ENCODE measurements at regions not wholly inside any gene's neighbourhood (a gene's known extent, or its start where the extent isn't known, plus 50 kb on each side); places are given as distances from the start of the nearest gene placed in this dataset.
"Not testable (repeated sequence)": the region's sequence is repeated elsewhere in the genome, so short reads cannot be mapped to it uniquely, and the experiment has no call there.

GRCh38 chr6:75020376-75020775 lies 185.5 kb downstream of the COL12A1 start:
- DNase-seq (ENCODE audit: extremely low spot score, unreplicated experiment), result no peak
- H3K4me1 Mint-ChIP-seq (ENCODE audit: unreplicated experiment), result no peaks in the 10 kb centered on the region
- no peak overlapping the region for H3K4me3 Mint-ChIP-seq
- peaks cover 9% of the 10 kb centered on the region for H3K9me3 Mint-ChIP-seq
- TF ChIP-seq, protein P1, sequence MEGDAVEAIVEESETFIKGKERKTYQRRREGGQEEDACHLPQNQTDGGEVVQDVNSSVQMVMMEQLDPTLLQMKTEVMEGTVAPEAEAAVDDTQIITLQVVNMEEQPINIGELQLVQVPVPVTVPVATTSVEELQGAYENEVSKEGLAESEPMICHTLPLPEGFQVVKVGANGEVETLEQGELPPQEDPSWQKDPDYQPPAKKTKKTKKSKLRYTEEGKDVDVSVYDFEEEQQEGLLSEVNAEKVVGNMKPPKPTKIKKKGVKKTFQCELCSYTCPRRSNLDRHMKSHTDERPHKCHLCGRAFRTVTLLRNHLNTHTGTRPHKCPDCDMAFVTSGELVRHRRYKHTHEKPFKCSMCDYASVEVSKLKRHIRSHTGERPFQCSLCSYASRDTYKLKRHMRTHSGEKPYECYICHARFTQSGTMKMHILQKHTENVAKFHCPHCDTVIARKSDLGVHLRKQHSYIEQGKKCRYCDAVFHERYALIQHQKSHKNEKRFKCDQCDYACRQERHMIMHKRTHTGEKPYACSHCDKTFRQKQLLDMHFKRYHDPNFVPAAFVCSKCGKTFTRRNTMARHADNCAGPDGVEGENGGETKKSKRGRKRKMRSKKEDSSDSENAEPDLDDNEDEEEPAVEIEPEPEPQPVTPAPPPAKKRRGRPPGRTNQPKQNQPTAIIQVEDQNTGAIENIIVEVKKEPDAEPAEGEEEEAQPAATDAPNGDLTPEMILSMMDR (conservative IDR thresholded peaks at IDR 0.05), result no peak
- H3K27me3 Mint-ChIP-seq, result no peaks in the 10 kb centered on the region
- H3K27ac Mint-ChIP-seq, result no peak overlapping the region
- no peaks in the 10 kb centered on the region for H3K36me3 Mint-ChIP-seq

DNA sequence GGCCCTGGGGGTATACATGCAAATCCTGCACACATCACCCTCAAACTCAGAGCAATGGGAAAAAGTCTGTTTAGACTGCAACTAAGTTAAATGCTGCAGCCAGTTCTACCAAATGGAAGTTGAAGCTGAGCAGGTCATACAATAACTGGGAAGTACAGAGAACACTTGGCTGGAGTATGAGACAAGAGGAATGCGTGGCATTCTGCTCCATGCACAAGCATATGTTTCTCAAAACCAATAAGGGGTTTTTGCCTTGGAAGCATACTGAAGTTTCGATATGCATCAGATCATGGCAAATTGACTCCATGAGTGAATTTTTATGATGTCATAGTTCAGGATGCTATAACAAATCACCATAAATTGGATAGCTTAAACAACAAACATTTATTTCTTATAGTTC lies 193.8 kb downstream of the COL12A1 start:
- Mint-ChIP-seq H3K4me1 (ENCODE audit: unreplicated experiment) (no peaks in the 10 kb centered on the region), H3K27ac (no peak overlapping the region), H3K4me3 (no peak overlapping the region), H3K36me3 (no peaks in the 10 kb centered on the region), H3K27me3 (no peaks in the 10 kb centered on the region), H3K9me3 (no peaks in the 10 kb centered on the region)
- TF ChIP-seq, protein P1 (conservative IDR thresholded peaks at IDR 0.05), result no peak
- DNase-seq (ENCODE audit: extremely low spot score, unreplicated experiment), result no peak

GRCh38 chr6:75003984-75004383 lies 201.9 kb downstream of the COL12A1 start:
- H3K36me3 Mint-ChIP-seq, H3K27me3 Mint-ChIP-seq, H3K9me3 Mint-ChIP-seq: not testable (repeated sequence)

DNA sequence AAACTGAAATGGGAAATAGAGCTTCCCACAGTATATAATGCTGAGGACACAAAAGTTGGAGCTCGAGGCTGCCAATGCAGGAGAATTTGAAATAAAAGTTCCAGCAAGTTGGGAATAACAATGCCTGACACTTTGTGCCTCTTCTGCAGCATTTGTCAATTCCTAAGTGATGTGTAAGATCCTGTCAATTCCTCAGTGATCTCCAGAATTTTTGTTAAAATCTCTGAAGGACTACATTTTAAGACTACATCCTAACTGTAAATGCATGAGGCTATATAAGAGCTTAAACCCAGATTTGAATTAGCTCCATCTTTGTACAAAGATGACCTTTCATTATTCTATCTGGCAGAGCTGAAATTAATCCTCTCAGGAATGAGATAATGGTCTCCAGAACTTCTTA lies 208.2 kb downstream of the COL12A1 start:
- TF ChIP-seq, protein P1 (conservative IDR thresholded peaks at IDR 0.05), result no peak
- Mint-ChIP-seq H3K4me1 (ENCODE audit: unreplicated experiment) (no peaks in the 10 kb centered on the region), H3K27ac (no peak overlapping the region), H3K9me3 (no peaks in the 10 kb centered on the region), H3K36me3 (no peaks in the 10 kb centered on the region), H3K4me3 (no peak overlapping the region), H3K27me3 (no peaks in the 10 kb centered on the region)
- no peak for DNase-seq (ENCODE audit: extremely low spot score, unreplicated experiment)

More at GRCh38 chr6:75003984-75004383, 201.9 kb downstream of the COL12A1 start:
- not testable (repeated sequence) for H3K27ac Mint-ChIP-seq; H3K4me3 Mint-ChIP-seq; H3K4me1 Mint-ChIP-seq (ENCODE audit: unreplicated experiment); DNase-seq (ENCODE audit: extremely low spot score, unreplicated experiment)

GRCh38 chr6:74993136-74993535 lies 212.7 kb downstream of the COL12A1 start:
- Mint-ChIP-seq H3K27me3 (no peaks in the 10 kb centered on the region), H3K27ac (no peak overlapping the region), H3K4me1 (ENCODE audit: unreplicated experiment) (no peaks in the 10 kb centered on the region)

DNA sequence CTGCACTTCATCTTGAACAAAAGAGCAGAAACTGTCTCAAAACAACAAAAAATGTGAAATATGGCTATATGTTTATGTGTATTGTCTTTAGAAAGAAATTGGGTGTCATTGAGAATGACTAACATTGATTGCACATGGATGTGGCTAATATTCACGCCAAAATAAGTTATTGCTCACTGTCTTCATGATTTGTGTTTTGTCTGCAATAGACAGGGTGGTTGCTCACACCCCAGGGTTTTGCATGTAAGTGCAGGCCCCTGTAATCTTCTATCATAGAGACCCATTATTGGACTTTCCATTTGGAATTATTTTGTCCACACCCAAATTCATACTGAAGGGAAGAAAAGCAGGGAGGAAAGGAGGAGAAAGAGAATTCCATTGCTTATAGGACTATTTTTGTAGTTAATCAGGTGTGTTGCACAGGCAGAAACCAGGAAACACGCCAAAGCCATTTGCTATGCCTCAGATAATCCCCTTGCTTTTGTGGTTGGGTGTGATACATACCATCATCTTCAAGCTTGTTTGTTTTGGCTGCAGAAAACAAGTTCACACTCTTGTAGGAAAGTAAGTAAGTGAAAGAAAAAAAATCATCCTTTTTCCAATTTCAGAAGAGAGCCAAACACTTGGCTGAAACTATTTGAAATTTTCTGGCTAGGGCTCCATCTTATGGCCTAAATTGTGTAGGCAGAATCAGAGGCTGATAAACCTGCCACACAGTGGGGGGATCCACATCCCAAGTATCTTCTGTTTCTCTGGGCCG lies 214.1 kb downstream of the COL12A1 start:
- Mint-ChIP-seq H3K36me3 (no peaks in the 10 kb centered on the region), H3K27me3 (no peaks in the 10 kb centered on the region), H3K4me1 (ENCODE audit: unreplicated experiment) (no peaks in the 10 kb centered on the region), H3K9me3 (no peaks in the 10 kb centered on the region), H3K4me3 (no peak overlapping the region), H3K27ac (no peak overlapping the region)
- TF ChIP-seq, protein P1 (conservative IDR thresholded peaks at IDR 0.05), result no peak
- DNase-seq (ENCODE audit: extremely low spot score, unreplicated experiment), result no peak

More at GRCh38 chr6:74993136-74993535, 212.7 kb downstream of the COL12A1 start:
- Mint-ChIP-seq H3K36me3 (no peaks in the 10 kb centered on the region), H3K4me3 (no peak overlapping the region), H3K9me3 (no peaks in the 10 kb centered on the region)
- TF ChIP-seq, protein P1 (conservative IDR thresholded peaks at IDR 0.05), result no peak
- DNase-seq (ENCODE audit: extremely low spot score, unreplicated experiment), result no peak

Data from type B pancreatic cell (in vitro differentiated cells).